Liver (tissue), 8 donors: ENCODE measurements at regions not wholly inside any gene's neighbourhood (a gene's known extent, or its start where the extent isn't known, plus 50 kb on each side); places are given as distances from the start of the nearest gene placed in this dataset.

Experiments used
- DNase-seq: peaks from one replicate; pipeline ENCODE4 v3.0.0-alpha.2; 2017; ENCODE audit warnings: low spot score
- H3K27ac ChIP-seq, 2 donors: one replicate each; pipeline ENCODE4 v1.7.0; 2013; ENCODE audit warnings: inconsistent platforms in 2 of 2, low read length in 2 of 2, control low read depth in 1 of 2, low read depth in 1 of 2, mild to moderate bottlenecking in 1 of 2
- H3K27me3 ChIP-seq, 4 donors: one replicate each; pipeline versions ENCODE4 v1.6.1 to v1.7.0; 2013; ENCODE audit warnings: low read length in 3 of 4, inconsistent platforms in 1 of 4, mild to moderate bottlenecking in 1 of 4, moderate library complexity in 1 of 4; ENCODE audit not compliant: control insufficient read depth in 4 of 4, insufficient read depth in 4 of 4
- H3K36me3 ChIP-seq, 4 donors: one replicate each; pipeline versions ENCODE4 v1.6.1 to v1.7.0; 2013; ENCODE audit warnings: low read length in 3 of 4, mild to moderate bottlenecking in 3 of 4, low read depth in 1 of 4, moderate library complexity in 1 of 4; ENCODE audit not compliant: control insufficient read depth in 4 of 4, insufficient read depth in 3 of 4
- H3K4me1 ChIP-seq, 4 donors: one replicate each; pipeline versions ENCODE4 v1.6.1 to v1.7.0; 2013; ENCODE audit warnings: low read length in 3 of 4, mild to moderate bottlenecking in 3 of 4, moderate library complexity in 1 of 4; ENCODE audit not compliant: control insufficient read depth in 4 of 4, insufficient read depth in 4 of 4
- H3K4me3 ChIP-seq, 3 donors: one replicate each; pipeline versions ENCODE4 v1.6.1 to v1.7.0; 2013; ENCODE audit warnings: low read length in 3 of 3, control low read depth in 1 of 3, low read depth in 1 of 3, mild to moderate bottlenecking in 1 of 3
- H3K9ac ChIP-seq, 2 donors: one replicate each; pipeline ENCODE4 v1.7.0; 2013; ENCODE audit warnings: low read length in 2 of 2, mild to moderate bottlenecking in 2 of 2, moderate library complexity in 2 of 2, control low read depth in 1 of 2, low read depth in 1 of 2
- H3K9me3 ChIP-seq, 4 donors: one replicate each; pipeline versions ENCODE4 v1.6.1 to v1.7.0; 2013; ENCODE audit warnings: low read length in 3 of 4; ENCODE audit not compliant: control insufficient read depth in 4 of 4
- ATF3 ChIP-seq: IDR thresholded peaks from 2 replicates; pipeline ENCODE4 v1.6.1; 2016; ENCODE audit warnings: antibody characterized with exemption
- CTCF ChIP-seq: fragments of 150-350 bp; IDR thresholded peaks from 2 replicates; pipeline ENCODE4 v1.5.1; 2017; ENCODE audit warnings: improper control_type of control experiment, low read depth, low read length; ENCODE audit not compliant: missing input control
- EGR1 ChIP-seq, 2 donors: IDR thresholded peaks; 2 replicates each; pipeline ENCODE4 v1.6.1; 2016 to 2018; ENCODE audit warnings: antibody characterized with exemption in 2 of 2, low read depth in 2 of 2
- FOXA1 ChIP-seq: IDR thresholded peaks from 2 replicates; pipeline ENCODE4 v1.6.1; 2016; ENCODE audit warnings: antibody characterized with exemption
- FOXA2 ChIP-seq: IDR thresholded peaks from 2 replicates; pipeline ENCODE4 v1.6.1; 2016; ENCODE audit warnings: antibody characterized with exemption
- GABPA ChIP-seq, 2 donors: IDR thresholded peaks in 1 of 2; conservative IDR thresholded peaks in 1 of 2; 2 replicates each; pipeline ENCODE4 v1.6.1; 2016; ENCODE audit warnings: antibody characterized with exemption in 2 of 2, mild to moderate bottlenecking in 1 of 2, moderate library complexity in 1 of 2
- HNF4A ChIP-seq, 2 donors: conservative IDR thresholded peaks; 2 replicates each; pipeline ENCODE4 v1.6.1; 2016; ENCODE audit warnings: antibody characterized with exemption in 2 of 2, mild to moderate bottlenecking in 2 of 2
- HNF4G ChIP-seq: IDR thresholded peaks from 2 replicates; pipeline ENCODE4 v1.6.1; 2016; ENCODE audit warnings: antibody characterized with exemption
- JUND ChIP-seq, 2 donors: IDR thresholded peaks; 2 replicates each; pipeline ENCODE4 v1.6.1; 2016; ENCODE audit warnings: antibody characterized with exemption in 2 of 2
- MAX ChIP-seq: IDR thresholded peaks from 2 replicates; pipeline ENCODE4 v1.6.1; 2016; ENCODE audit warnings: antibody characterized with exemption
- NR2F2 ChIP-seq: IDR thresholded peaks from 2 replicates; pipeline ENCODE4 v1.6.1; 2016; ENCODE audit warnings: antibody characterized with exemption
- RAD21 ChIP-seq, 2 donors: IDR thresholded peaks; 2 replicates each; pipeline ENCODE4 v1.6.1; 2016; ENCODE audit warnings: antibody characterized with exemption in 2 of 2, mild to moderate bottlenecking in 2 of 2
- REST ChIP-seq: IDR thresholded peaks from 2 replicates; pipeline ENCODE4 v1.6.1; 2016; ENCODE audit warnings: antibody characterized with exemption, mild to moderate bottlenecking
- RXRA ChIP-seq, 2 donors: IDR thresholded peaks; 2 replicates each; pipeline ENCODE4 v1.6.1; 2017 to 2018; ENCODE audit warnings: antibody characterized with exemption in 2 of 2, mild to moderate bottlenecking in 1 of 2
- SP1 ChIP-seq: IDR thresholded peaks from 2 replicates; pipeline ENCODE4 v1.6.1; 2018; ENCODE audit warnings: antibody characterized with exemption, mild to moderate bottlenecking
- TAF1 ChIP-seq: conservative IDR thresholded peaks from 2 replicates; pipeline ENCODE4 v1.6.1; 2016; ENCODE audit warnings: antibody characterized with exemption, mild to moderate bottlenecking
- YY1 ChIP-seq: IDR thresholded peaks from 2 replicates; pipeline ENCODE4 v1.6.1; 2016; ENCODE audit warnings: antibody characterized with exemption, mild to moderate bottlenecking
- ZBTB33 ChIP-seq: IDR thresholded peaks from 2 replicates; pipeline ENCODE4 v1.6.1; 2016; ENCODE audit warnings: antibody characterized with exemption
- WGBS: extraction: QIAGEN DNeasy Blood & Tissue Kit; methylation state at CpG from one replicate; pipeline ENCODE4 v1.1.7; 2013; 5-methylcytosine and 5-hydroxymethylcytosine counted together
- donor health status: healthy.
- donor health status: healthy.
- donor health status: healthy.
- donor health status: healthy.
- donor health status: healthy.

GRCh38 chr1:116260621-116261020 is 112.4 kb upstream of the ATP1A1 start:
- H3K36me3 ChIP-seq, result no peaks in the 10 kb centered on the region
- no peak for TF ChIP-seq MAX
- TF ChIP-seq TAF1, result no peak
- TF ChIP-seq RXRA (IDR thresholded peaks at IDR 0.05), result no peak
- no peak for TF ChIP-seq NR2F2
- TF ChIP-seq EGR1 (IDR thresholded peaks at IDR 0.05; ENCODE audit: low read depth in 2 of 2), result no peak
- no peak for TF ChIP-seq FOXA2
- no peak for TF ChIP-seq FOXA1
- TF ChIP-seq ZBTB33, result no peak
- TF ChIP-seq ATF3, result no peak
- TF ChIP-seq RAD21 (IDR thresholded peaks at IDR 0.05), result no peak
- TF ChIP-seq GABPA (IDR thresholded peaks at IDR 0.05 in 1 of 2, conservative IDR thresholded peaks at IDR 0.05 in 1 of 2), result no peak
- TF ChIP-seq HNF4G, result no peak
- TF ChIP-seq SP1, result no peak
- TF ChIP-seq HNF4A (conservative IDR thresholded peaks at IDR 0.05), result no peak
- no peak for TF ChIP-seq JUND (IDR thresholded peaks at IDR 0.05)
- TF ChIP-seq REST, result no peak
- no peak for TF ChIP-seq CTCF
- TF ChIP-seq YY1, result no peak
- H3K9me3 ChIP-seq, result no peaks in the 10 kb centered on the region
- no peak for DNase-seq
- H3K27ac ChIP-seq, result no peak overlapping the region
- no peak overlapping the region for H3K4me3 ChIP-seq
- H3K4me1 ChIP-seq, result peaks cover 0 to 12% (median 1%) of the 10 kb centered on the region in 4 donors
- H3K27me3 ChIP-seq, result no peaks in the 10 kb centered on the region
- WGBS, result 78% methylated on average over 4 of the region's 4 CpGs
- H3K9ac ChIP-seq, result no peak overlapping the region

GRCh38 chr1:116261227-116261626 is 111.8 kb upstream of the ATP1A1 start:
- H3K9me3 ChIP-seq, result no peaks in the 10 kb centered on the region
- no peak overlapping the region for H3K27ac ChIP-seq
- 77% methylated on average over 7 of the region's 7 CpGs for WGBS
- no peaks in the 10 kb centered on the region for H3K27me3 ChIP-seq
- H3K9ac ChIP-seq, result no peak overlapping the region
- peaks cover 0 to 12% (median 1%) of the 10 kb centered on the region in 4 donors for H3K4me1 ChIP-seq
- no peak for DNase-seq
- H3K36me3 ChIP-seq, result no peaks in the 10 kb centered on the region
- H3K4me3 ChIP-seq, result no peak overlapping the region
- no peak for TF ChIP-seq RAD21 (IDR thresholded peaks at IDR 0.05)
- no peak for TF ChIP-seq REST
- no peak for TF ChIP-seq ATF3
- no peak for TF ChIP-seq FOXA1
- no peak for TF ChIP-seq NR2F2
- peak; percentile 53 to 58 for TF ChIP-seq JUND (IDR thresholded peaks at IDR 0.05)
- no peak for TF ChIP-seq SP1
- no peak for TF ChIP-seq FOXA2
- no peak for TF ChIP-seq ZBTB33
- no peak for TF ChIP-seq TAF1
- peak in 1 of 2 donors; percentile 16 for TF ChIP-seq HNF4A (conservative IDR thresholded peaks at IDR 0.05)
- no peak for TF ChIP-seq HNF4G
